ENCODE measurements at regions not wholly inside any gene's neighbourhood (a gene's known extent, or its start where the extent isn't known, plus 50 kb on each side); places are given as distances from the start of the nearest gene placed in this dataset.

- DNase-seq = no peak
Measured at GRCh38 chrX:20596856-20597255, 330.1 kb upstream of the RPS6KA3 start.

- no peak for DNase-seq
Measured at GRCh38 chrX:20595928-20596575, 329.3 kb upstream of the RPS6KA3 start.

- no peak for DNase-seq
Measured at GRCh38 chrX:20594985-20595384, 328.3 kb upstream of the RPS6KA3 start.

- no peak for DNase-seq
Measured at GRCh38 chrX:20593836-20594235, 327.1 kb upstream of the RPS6KA3 start.

GRCh38 chrX:20593402-20593801 is 326.7 kb upstream of the RPS6KA3 start:
- DNase-seq = no peak

GRCh38 chrX:20591246-20591645 is 324.5 kb upstream of the RPS6KA3 start:
- no peak for DNase-seq

GRCh38 chrX:20585782-20586181 is 319.1 kb upstream of the RPS6KA3 start:
- DNase-seq = no peak

- DNase-seq = no peak
Measured at GRCh38 chrX:20571611-20572010, 304.9 kb upstream of the RPS6KA3 start.

GRCh38 chrX:20567108-20567507 is 300.4 kb upstream of the RPS6KA3 start:
- DNase-seq = no peak

GRCh38 chrX:20547611-20548051 is 280.9 kb upstream of the RPS6KA3 start:
- no peak for DNase-seq

- no peak for DNase-seq
Measured at GRCh38 chrX:20545538-20545937, 278.8 kb upstream of the RPS6KA3 start.

GRCh38 chrX:20542072-20542471 is 275.4 kb upstream of the RPS6KA3 start:
- no peak for DNase-seq

GRCh38 chrX:20538974-20539373 is 272.3 kb upstream of the RPS6KA3 start:
- no peak for DNase-seq

- DNase-seq = no peak
Measured at GRCh38 chrX:20531667-20532066, 265.0 kb upstream of the RPS6KA3 start.

- DNase-seq = peak; percentile 35
Measured at GRCh38 chrX:20530406-20530921, 263.8 kb upstream of the RPS6KA3 start.

- no peak for DNase-seq
Measured at GRCh38 chrX:20529711-20530110, 263.0 kb upstream of the RPS6KA3 start.

- DNase-seq = no peak
Measured at GRCh38 chrX:20529301-20529700, 262.6 kb upstream of the RPS6KA3 start.

- DNase-seq = peak; percentile 3
Measured at GRCh38 chrX:20527558-20528011, 260.9 kb upstream of the RPS6KA3 start.

- DNase-seq = no peak
Measured at GRCh38 chrX:20527041-20527440, 260.3 kb upstream of the RPS6KA3 start.

GRCh38 chrX:20523626-20524312 is 257.1 kb upstream of the RPS6KA3 start:
- no peak for DNase-seq

- no peak for DNase-seq
Measured at GRCh38 chrX:20522420-20522819, 255.7 kb upstream of the RPS6KA3 start.

GRCh38 chrX:20521222-20521621 is 254.5 kb upstream of the RPS6KA3 start:
- DNase-seq = no peak

GRCh38 chrX:20519826-20520225 is 253.1 kb upstream of the RPS6KA3 start:
- no peak for DNase-seq

- DNase-seq = no peak
Measured at GRCh38 chrX:20519146-20519545, 252.4 kb upstream of the RPS6KA3 start.

Data from NCI-H774 (cell line).